HL-60 (cell line): ENCODE measurements at regions not wholly inside any gene's neighbourhood (a gene's known extent, or its start where the extent isn't known, plus 50 kb on each side); places are given as distances from the start of the nearest gene placed in this dataset.

ENCODE experiments used
- DNase-seq, 2 experiments: peaks; one replicate each; pipeline ENCODE4 v3.0.0-alpha.2; 2010 to 2020; ENCODE audit warnings: low read depth in 1 of 2, low spot score in 1 of 2
- H3K27ac ChIP-seq: fragments of 250-450 bp; sonication (Bioruptor Pico); replicated peaks from 2 replicates; pipeline ENCODE4 v1.5.1; 2020; ENCODE audit warnings: mild to moderate bottlenecking, moderate library complexity
- H3K27me3 ChIP-seq: fragments of 250-450 bp; sonication (Bioruptor Pico); 2 replicates; pipeline ENCODE4 v1.5.1; 2021; ENCODE audit warnings: mild to moderate bottlenecking, moderate library complexity; ENCODE audit not compliant: insufficient read depth, poor library complexity, severe bottlenecking
- H3K4me3 ChIP-seq: replicated peaks from 2 replicates; pipeline ENCODE4 v1.5.1; 2011; ENCODE audit warnings: mild to moderate bottlenecking, control low read depth, low read length; ENCODE audit not compliant: insufficient read depth
- CTCF ChIP-seq: IDR thresholded peaks from one replicate; pipeline ENCODE4 v1.5.1; 2011; ENCODE audit warnings: low read length, control low read depth, inconsistent platforms; ENCODE audit not compliant: insufficient read depth
- GABPA ChIP-seq: IDR thresholded peaks from 2 replicates; pipeline ENCODE4 v1.6.1; 2012; ENCODE audit warnings: low read depth
- POLR2AphosphoS5 ChIP-seq: IDR thresholded peaks from 2 replicates; pipeline ENCODE4 v1.6.1; 2012; ENCODE audit warnings: low read depth
- REST ChIP-seq: IDR thresholded peaks from 2 replicates; pipeline ENCODE4 v1.6.1; 2012; ENCODE audit warnings: low read depth; ENCODE audit not compliant: insufficient replicate concordance
- SPI1 ChIP-seq: IDR thresholded peaks from 2 replicates; pipeline ENCODE4 v1.6.1; 2012; ENCODE audit warnings: low read depth, mild to moderate bottlenecking, borderline replicate concordance

- DNase-seq: no peak
- TF ChIP-seq CTCF (no peak), REST (no peak), POLR2AphosphoS5 (no peak), SPI1 (no peak), GABPA (no peak)
- Histone ChIP-seq H3K27ac (no peak overlapping the region), H3K4me3 (no peak overlapping the region), H3K27me3 (no peaks in the 10 kb centered on the region)
These were observed 272.1 kb upstream of the TTC14 start for GRCh38 chr3:180329847-180330246.

- Histone ChIP-seq H3K27me3 (no peaks in the 10 kb centered on the region), H3K27ac (no peak overlapping the region), H3K4me3 (no peak overlapping the region)
- no peak for TF ChIP-seq POLR2AphosphoS5
- TF ChIP-seq GABPA: no peak
- no peak for TF ChIP-seq REST
- no peak for TF ChIP-seq SPI1
- TF ChIP-seq CTCF: no peak
- no peak for DNase-seq
These were observed 271.5 kb upstream of the TTC14 start for GRCh38 chr3:180330440-180330839.

GRCh38 chr3:180332608-180333007, 269.4 kb upstream of the TTC14 start:
- Histone ChIP-seq H3K27me3 (no peaks in the 10 kb centered on the region), H3K4me3 (no peak overlapping the region), H3K27ac (no peak overlapping the region)
- TF ChIP-seq POLR2AphosphoS5 (no peak), REST (no peak), SPI1 (no peak), CTCF (no peak), GABPA (no peak)
- no peak for DNase-seq
